Panc1 (cell line): ENCODE measurements at regions not wholly inside any gene's neighbourhood (a gene's known extent, or its start where the extent isn't known, plus 50 kb on each side); places are given as distances from the start of the nearest gene placed in this dataset.

Experiments used
- CTCF ChIP-seq: fragments of 450-650 bp; IDR thresholded peaks from 2 replicates; pipeline ENCODE4 v1.5.1; 2017; ENCODE audit warnings: mild to moderate bottlenecking
- POLR2AphosphoS5 ChIP-seq: IDR thresholded peaks from 2 replicates; pipeline ENCODE4 v1.6.1; 2012; ENCODE audit warnings: mild to moderate bottlenecking, low read depth, low read length, moderate library complexity

- TF ChIP-seq POLR2AphosphoS5, result no peak
- TF ChIP-seq CTCF, result peak; percentile 53
These were observed 200.5 kb downstream of the FAM133A start for GRCh38 chrX:93874554-93874953.
